IMR-90 (cell line): ENCODE measurements at regions not wholly inside any gene's neighbourhood (a gene's known extent, or its start where the extent isn't known, plus 50 kb on each side); places are given as distances from the start of the nearest gene placed in this dataset.

Source experiments
- ATAC-seq: fragments of 200-7000 bp; cut with Tn5 transposase; 2 replicates; pipeline ENCODE4 v1.9.1; 2020; ENCODE audit warnings: low read depth, mild to moderate bottlenecking, moderate library complexity
- BruUV-seq: library from RNA; stranded (reverse); fragments of 400-500 nt; replicated peaks from 2 replicates; lab custom pipeline; 2021; lab: Mats Ljungman, UMichigan
- CTCF ChIA-PET: fragments of 300-600 bp; formaldehyde crosslinking; extraction: SDS; loops from one replicate; lab custom pipeline; 2021; ENCODE audit warnings: antibody characterized with exemption; lab: Yijun Ruan, JAX
- POLR2A ChIA-PET: fragments of 300-600 bp; sonication (Branson Sonifier 250); formaldehyde crosslinking; loops from one replicate; lab custom pipeline; 2022; ENCODE audit warnings: antibody characterized with exemption; ENCODE audit not compliant: unreplicated experiment; lab: Charles Lee
- DNase-seq: peaks from one replicate; pipeline ENCODE4 v3.0.0; 2013
- H2AFZ ChIP-seq: replicated peaks from 2 replicates; pipeline ENCODE3; 2013; ENCODE audit warnings: low read length, mild to moderate bottlenecking; ENCODE audit not compliant: poor library complexity
- H2AK5ac ChIP-seq: 2 replicates; pipeline ENCODE4 v1.6.1; 2013; ENCODE audit warnings: low read depth, low read length, inconsistent platforms
- H2AK9ac ChIP-seq: replicated peaks from 2 replicates; pipeline ENCODE3; 2013; ENCODE audit warnings: mild to moderate bottlenecking, low read depth, low read length, moderate library complexity; ENCODE audit not compliant: poor library complexity
- H2BK120ac ChIP-seq: 2 replicates; pipeline ENCODE4 v1.6.1; 2013; ENCODE audit warnings: low read depth, low read length, inconsistent platforms
- H2BK15ac ChIP-seq: 3 replicates; pipeline ENCODE4 v1.6.1; 2013; ENCODE audit warnings: low read depth, low read length, inconsistent platforms
- H2BK20ac ChIP-seq: 2 replicates; pipeline ENCODE4 v1.6.1; 2013; ENCODE audit warnings: low read depth, mild to moderate bottlenecking, inconsistent platforms, low read length, moderate library complexity
- H2BK5ac ChIP-seq: 2 replicates; pipeline ENCODE4 v1.6.1; 2013; ENCODE audit warnings: mild to moderate bottlenecking, low read depth, low read length, inconsistent platforms; ENCODE audit not compliant: poor library complexity, severe bottlenecking
- H3K14ac ChIP-seq: replicated peaks from 2 replicates; pipeline ENCODE4 v1.6.1; 2013; ENCODE audit warnings: low read depth, low read length, inconsistent platforms
- H3K18ac ChIP-seq: 2 replicates; pipeline ENCODE4 v1.6.1; 2013; ENCODE audit warnings: low read depth, low read length, control low read depth
- H3K23ac ChIP-seq: 2 replicates; pipeline ENCODE4 v1.6.1; 2013; ENCODE audit warnings: low read depth, low read length, inconsistent platforms
- H3K27ac ChIP-seq: 2 replicates; pipeline ENCODE4 v1.5.1; 2013; ENCODE audit warnings: mild to moderate bottlenecking, control low read depth, low read length; ENCODE audit not compliant: insufficient read depth
- H3K27me3 ChIP-seq: 2 replicates; pipeline ENCODE4 v1.6.1; 2013; ENCODE audit warnings: low read length; ENCODE audit not compliant: control insufficient read depth, insufficient read depth
- H3K36me3 ChIP-seq: 2 replicates; pipeline ENCODE4 v1.6.1; 2013; ENCODE audit warnings: low read length, mixed read lengths; ENCODE audit not compliant: control insufficient read depth, insufficient read depth
- H3K4ac ChIP-seq: 2 replicates; pipeline ENCODE4 v1.6.1; 2013; ENCODE audit warnings: low read depth, low read length, inconsistent platforms
- H3K4me1 ChIP-seq: 2 replicates; pipeline ENCODE4 v1.6.1; 2013; ENCODE audit warnings: low read length, mixed read lengths; ENCODE audit not compliant: control insufficient read depth, insufficient read depth
- H3K4me2 ChIP-seq: 2 replicates; pipeline ENCODE4 v1.6.1; 2013; ENCODE audit warnings: low read depth, mild to moderate bottlenecking, control low read depth, low read length, moderate library complexity
- H3K4me3 ChIP-seq: 2 replicates; pipeline ENCODE4 v1.5.1; 2013; ENCODE audit warnings: low read depth, mild to moderate bottlenecking, control low read depth, low read length, moderate library complexity; ENCODE audit not compliant: insufficient read depth
- H3K56ac ChIP-seq: 2 replicates; pipeline ENCODE4 v1.6.1; 2013; ENCODE audit warnings: low read length, inconsistent platforms; ENCODE audit not compliant: insufficient read depth; ENCODE audit errors: extremely low read depth
- H3K79me1 ChIP-seq, 2 experiments: 2 replicates each; pipeline ENCODE4 v1.6.1; 2013; ENCODE audit warnings: low read length in 2 of 2, inconsistent platforms in 1 of 2, low read depth in 1 of 2
- H3K9ac ChIP-seq: 2 replicates; pipeline ENCODE4 v1.6.1; 2013; ENCODE audit warnings: low read depth, low read length, control low read depth
- H3K9me1 ChIP-seq: 2 replicates; pipeline ENCODE4 v1.6.1; 2013; ENCODE audit warnings: low read length, inconsistent platforms; ENCODE audit not compliant: insufficient read depth
- H3K9me3 ChIP-seq: 2 replicates; pipeline ENCODE4 v1.6.1; 2013; ENCODE audit warnings: low read length; ENCODE audit not compliant: control insufficient read depth, insufficient read depth
- H4K20me1 ChIP-seq: 2 replicates; pipeline ENCODE4 v1.6.1; 2013; ENCODE audit warnings: low read length, inconsistent platforms; ENCODE audit not compliant: insufficient read depth
- H4K5ac ChIP-seq: 2 replicates; pipeline ENCODE4 v1.6.1; 2013; ENCODE audit warnings: mild to moderate bottlenecking, low read depth, low read length, control low read depth
- H4K8ac ChIP-seq, 2 experiments: 2 replicates each; pipeline ENCODE4 v1.6.1; 2013; ENCODE audit warnings: low read depth in 2 of 2, low read length in 2 of 2, control low read depth in 1 of 2, inconsistent platforms in 1 of 2
- H4K91ac ChIP-seq: 2 replicates; pipeline ENCODE4 v1.6.1; 2013; ENCODE audit warnings: low read depth, low read length, inconsistent platforms; ENCODE audit not compliant: insufficient read depth
- CTCF ChIP-seq: conservative IDR thresholded peaks from 2 replicates; pipeline ENCODE4 v1.5.1; 2012; ENCODE audit warnings: mild to moderate bottlenecking, low read depth, low read length, improper control_type of control experiment
- ELK1 ChIP-seq: fragments of 150-350 bp; IDR thresholded peaks from 2 replicates; pipeline ENCODE4 v1.6.1; 2016; ENCODE audit warnings: low read depth, mild to moderate bottlenecking, low read length, moderate library complexity, borderline replicate concordance
- FOS ChIP-seq: fragments of 150-350 bp; IDR thresholded peaks from 2 replicates; pipeline ENCODE4 v1.6.1; 2016; ENCODE audit warnings: low read depth, low read length
- MAFK ChIP-seq: IDR thresholded peaks from 2 replicates; pipeline ENCODE4 v1.6.1; 2012; ENCODE audit warnings: low read depth, low read length, improper control_type of control experiment
- MXI1 ChIP-seq: IDR thresholded peaks from 2 replicates; pipeline ENCODE4 v1.6.1; 2012; ENCODE audit warnings: low read depth, mild to moderate bottlenecking, low read length, moderate library complexity, borderline replicate concordance
- NFE2L2 ChIP-seq: fragments of 150-350 bp; IDR thresholded peaks from 2 replicates; pipeline ENCODE4 v1.6.1; 2016; ENCODE audit warnings: low read depth, mild to moderate bottlenecking, low read length
- POLR2A ChIP-seq: IDR thresholded peaks from 2 replicates; pipeline ENCODE4 v1.6.1; 2012; ENCODE audit warnings: mild to moderate bottlenecking, low read depth, low read length
- RAD21 ChIP-seq: IDR thresholded peaks from 2 replicates; pipeline ENCODE4 v1.6.1; 2012; ENCODE audit warnings: low read length, improper control_type of control experiment
- RCOR1 ChIP-seq: IDR thresholded peaks from 2 replicates; pipeline ENCODE4 v1.6.1; 2012; ENCODE audit warnings: mild to moderate bottlenecking, low read length, improper control_type of control experiment; ENCODE audit not compliant: insufficient replicate concordance
- RFX5 ChIP-seq: IDR thresholded peaks from 2 replicates; pipeline ENCODE4 v1.8.0; 2012; ENCODE audit warnings: low read depth, mild to moderate bottlenecking, low read length, moderate library complexity
- WGBS, 2 experiments: methylation state at CpG; one replicate each; pipeline versions ENCODE4 v1.1.5 to v1.1.7; 2013; ENCODE audit warnings: missing lambda C conversion rate in 2 of 2; ENCODE audit not compliant: insufficient read length in 1 of 2; ENCODE audit errors: extremely low coverage in 2 of 2; 5-methylcytosine and 5-hydroxymethylcytosine counted together
- dilution Hi-C: fragments of 300-500 bp; cut with HindIII; formaldehyde crosslinking; loops from one replicate; pipeline ENCODE4 v1.14.3; 2018; ENCODE audit warnings: low sequenced_read_pairs; ENCODE audit not compliant: unreplicated experiment
- in situ Hi-C: fragments of 300-500 bp; cut with MboI; formaldehyde crosslinking; loops from 3 replicates; pipeline ENCODE4 v1.14.3; 2019; ENCODE audit warnings: low sequenced_read_pairs, inconsistent platforms, mixed read lengths
- intact Hi-C: fragments of 100-400 bp; cut with micrococcal nuclease; formaldehyde crosslinking; loops from 2 replicates; pipeline ENCODE4 v1.10.0; 2022

- in situ Hi-C loops: no loop called here
- Histone ChIP-seq H4K20me1 (no peaks in the 10 kb centered on the region), H4K91ac (no peak overlapping the region), H3K23ac (no peak overlapping the region), H3K9me1 (no peaks in the 10 kb centered on the region; the same call in 1 of the 2 replicates), H3K56ac (no peak overlapping the region), H3K9me3 (no peaks in the 10 kb centered on the region), H2BK5ac (no peak overlapping the region), H2BK15ac (no peak overlapping the region), H3K4me2 (no peak overlapping the region), H2AK9ac (no peak overlapping the region), H3K79me1 (no peaks in the 10 kb centered on the region), H3K4ac (no peak overlapping the region), H2AK5ac (no peak overlapping the region), H3K27me3 (peaks cover 2% of the 10 kb centered on the region; the same call in 1 of the 2 replicates), H3K9ac (no peak overlapping the region), H3K4me3 (no peak overlapping the region), H3K18ac (no peak overlapping the region), H4K5ac (no peak overlapping the region), H3K4me1 (no peaks in the 10 kb centered on the region), H4K8ac (no peak overlapping the region), H3K36me3 (no peaks in the 10 kb centered on the region), H3K14ac (no peak overlapping the region), H2AFZ (no peak overlapping the region), H2BK20ac (no peak overlapping the region), H3K27ac (no peak overlapping the region), H2BK120ac (no peak overlapping the region)
- CTCF ChIA-PET: no interaction called here
- BruUV-seq: no TSS peak
- intact Hi-C loops: no loop called here
- dilution Hi-C loops: no loop called here
- WGBS, 2 experiments: 17% methylated on average over 1 of the region's 2 CpGs; no CpG with 5 or more reads in 1 of the 2 experiments
- POLR2A ChIA-PET: no interaction called here
- no peak for TF ChIP-seq CTCF
- TF ChIP-seq ELK1: no peak
- TF ChIP-seq RFX5: no peak
- no peak for TF ChIP-seq RCOR1
- TF ChIP-seq POLR2A: no peak
- TF ChIP-seq NFE2L2: no peak
- no peak for TF ChIP-seq FOS
- no peak for TF ChIP-seq RAD21
- TF ChIP-seq MAFK: no peak
- no peak for TF ChIP-seq MXI1
- ATAC-seq: no peak
- DNase-seq: no peak
Observed at GRCh38 chr1:199574950-199575349, 452.6 kb upstream of the NR5A2 start.
